PC-3 (cell line): ENCODE measurements at regions not wholly inside any gene's neighbourhood (a gene's known extent, or its start where the extent isn't known, plus 50 kb on each side); places are given as distances from the start of the nearest gene placed in this dataset.

Experiments
- CTCF ChIP-seq: fragments of 300-600 bp; sonication (generic); conservative IDR thresholded peaks from 2 replicates; pipeline ENCODE4 v1.5.1; 2017; ENCODE audit warnings: antibody characterized with exemption, low read depth, mild to moderate bottlenecking, low read length
- EZH2phosphoT487 ChIP-seq: fragments of 300-600 bp; sonication (generic); IDR thresholded peaks from 2 replicates; pipeline ENCODE4 v1.6.1; 2018; ENCODE audit warnings: mild to moderate bottlenecking, antibody characterized with exemption, low read length, borderline replicate concordance

GRCh38 chr3:153445817-153446216 is 283.8 kb downstream of the RAP2B start:
- TF ChIP-seq CTCF (no peak), EZH2phosphoT487 (no peak)
